HL-60 (cell line): ENCODE measurements at regions not wholly inside any gene's neighbourhood (a gene's known extent, or its start where the extent isn't known, plus 50 kb on each side); places are given as distances from the start of the nearest gene placed in this dataset.

Experiments
- DNase-seq, 2 experiments: peaks; one replicate each; pipeline ENCODE4 v3.0.0-alpha.2; 2010 to 2020; ENCODE audit warnings: low read depth in 1 of 2, low spot score in 1 of 2
- H3K27ac ChIP-seq: fragments of 250-450 bp; sonication (Bioruptor Pico); replicated peaks from 2 replicates; pipeline ENCODE4 v1.5.1; 2020; ENCODE audit warnings: mild to moderate bottlenecking, moderate library complexity
- H3K27me3 ChIP-seq: fragments of 250-450 bp; sonication (Bioruptor Pico); 2 replicates; pipeline ENCODE4 v1.5.1; 2021; ENCODE audit warnings: mild to moderate bottlenecking, moderate library complexity; ENCODE audit not compliant: insufficient read depth, poor library complexity, severe bottlenecking
- H3K4me3 ChIP-seq: replicated peaks from 2 replicates; pipeline ENCODE4 v1.5.1; 2011; ENCODE audit warnings: mild to moderate bottlenecking, control low read depth, low read length; ENCODE audit not compliant: insufficient read depth
- CTCF ChIP-seq: IDR thresholded peaks from one replicate; pipeline ENCODE4 v1.5.1; 2011; ENCODE audit warnings: low read length, control low read depth, inconsistent platforms; ENCODE audit not compliant: insufficient read depth
- GABPA ChIP-seq: IDR thresholded peaks from 2 replicates; pipeline ENCODE4 v1.6.1; 2012; ENCODE audit warnings: low read depth
- POLR2AphosphoS5 ChIP-seq: IDR thresholded peaks from 2 replicates; pipeline ENCODE4 v1.6.1; 2012; ENCODE audit warnings: low read depth
- REST ChIP-seq: IDR thresholded peaks from 2 replicates; pipeline ENCODE4 v1.6.1; 2012; ENCODE audit warnings: low read depth; ENCODE audit not compliant: insufficient replicate concordance
- SPI1 ChIP-seq: IDR thresholded peaks from 2 replicates; pipeline ENCODE4 v1.6.1; 2012; ENCODE audit warnings: low read depth, mild to moderate bottlenecking, borderline replicate concordance

- no peak overlapping the region for H3K4me3 ChIP-seq
- H3K27me3 ChIP-seq: no peaks in the 10 kb centered on the region
- DNase-seq: no peak
- H3K27ac ChIP-seq: no peak overlapping the region
- TF ChIP-seq REST (no peak), POLR2AphosphoS5 (no peak), SPI1 (no peak), CTCF (no peak), GABPA (no peak)
These were observed 60.8 kb downstream of the TMEM235 start for GRCh38 chr17:78291944-78292910.

GRCh38 chr17:78290721-78291120, 59.3 kb downstream of the TMEM235 start:
- no peak overlapping the region for H3K4me3 ChIP-seq
- no peak for DNase-seq
- H3K27me3 ChIP-seq: no peaks in the 10 kb centered on the region
- H3K27ac ChIP-seq: no peak overlapping the region
- TF ChIP-seq GABPA: no peak
- no peak for TF ChIP-seq REST
- TF ChIP-seq CTCF: no peak
- no peak for TF ChIP-seq POLR2AphosphoS5
- no peak for TF ChIP-seq SPI1
